ENCODE measurements at regions not wholly inside any gene's neighbourhood (a gene's known extent, or its start where the extent isn't known, plus 50 kb on each side); places are given as distances from the start of the nearest gene placed in this dataset.

DNA sequence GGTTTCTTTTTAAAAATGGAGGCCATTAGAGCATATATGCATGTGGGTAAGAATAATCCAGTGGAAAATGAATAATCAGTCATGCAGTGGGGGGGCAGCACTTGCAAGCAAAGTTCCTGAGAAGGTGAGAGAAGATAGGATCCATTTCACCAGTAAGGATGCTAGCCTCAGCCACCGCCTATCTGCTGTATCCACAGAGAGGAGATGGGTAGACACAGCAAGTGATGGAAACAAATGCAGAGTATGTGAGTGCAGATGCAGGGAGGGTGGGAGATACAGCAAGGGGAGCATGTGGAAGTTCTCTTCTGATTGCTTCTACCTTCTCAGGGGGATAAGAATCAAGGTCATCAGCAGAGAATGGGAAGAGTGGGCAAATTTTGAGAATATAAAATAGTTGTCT, 171.4 kb upstream of the PDE1C start:
- no peak overlapping the region for H3K4me3 ChIP-seq (ENCODE audit: low read depth, low read length)
- CTCF ChIA-PET, result no interaction called here
- POLR2A ChIA-PET, result no interaction called here
- DNase-seq (ENCODE audit: low read depth, low spot score), result no peak
- TF ChIP-seq CTCF (IDR thresholded peaks at IDR 0.05; ENCODE audit: insufficient read depth, low read length, missing control alignments), result no peak

DNA sequence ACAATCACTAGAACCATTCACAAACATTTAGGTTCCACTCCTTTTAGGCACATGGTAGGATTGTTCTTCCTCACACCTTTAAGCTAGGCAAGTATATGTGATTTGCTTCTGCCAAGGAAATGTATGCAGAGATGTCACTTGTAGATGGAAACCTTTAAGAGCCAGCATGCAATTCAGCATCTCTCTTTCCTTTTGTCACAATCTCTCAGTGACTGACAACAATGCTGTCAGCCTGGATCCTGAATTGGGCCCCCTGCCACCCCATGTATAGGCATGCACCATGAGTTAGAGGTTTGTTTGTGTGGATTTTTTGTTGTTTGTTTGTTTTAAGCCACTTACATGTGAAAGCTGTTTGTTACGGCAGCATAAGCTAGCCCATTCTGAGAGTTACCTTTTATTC, 169.6 kb upstream of the PDE1C start:
- ChIA-PET POLR2A (no interaction called here), CTCF (interaction anchor here (1.7 kb wide), 1 partner anchor 30 kb away, joined by 4 read pairs; no protein-coding TSS in a partner anchor)
- no peak overlapping the region for H3K4me3 ChIP-seq (ENCODE audit: low read depth, low read length)
- DNase-seq (ENCODE audit: low read depth, low spot score), result no peak
- no peak for TF ChIP-seq CTCF (IDR thresholded peaks at IDR 0.05; ENCODE audit: insufficient read depth, low read length, missing control alignments)

GRCh38 chr7:32228601-32229000, 158.4 kb upstream of the PDE1C start:
- POLR2A ChIA-PET, result no interaction called here
- no peak overlapping the region for H3K4me3 ChIP-seq (ENCODE audit: low read depth, low read length)
- CTCF ChIA-PET, result no interaction called here
- no peak for DNase-seq (ENCODE audit: low read depth, low spot score)
- TF ChIP-seq CTCF (IDR thresholded peaks at IDR 0.05; ENCODE audit: insufficient read depth, low read length, missing control alignments), result no peak

DNA sequence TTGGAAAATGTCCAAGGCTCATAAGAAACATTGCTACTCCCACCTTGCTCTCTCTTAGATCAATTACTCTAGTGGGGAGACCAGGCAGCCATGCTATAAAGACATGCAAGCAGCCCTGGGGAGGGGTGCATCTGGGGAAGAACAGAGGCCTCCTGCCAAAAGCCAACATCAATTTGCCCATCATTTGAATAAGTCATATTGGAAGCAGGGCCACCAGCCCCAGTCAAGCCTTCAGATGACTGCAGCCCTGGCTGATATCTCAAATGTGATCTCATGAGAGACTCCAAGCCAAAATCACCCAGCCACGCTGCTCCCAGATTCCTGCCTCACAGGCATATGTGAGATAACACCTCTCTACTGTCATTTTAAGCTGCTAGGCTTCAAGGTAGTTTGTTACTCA, 157.5 kb upstream of the PDE1C start:
- TF ChIP-seq CTCF (IDR thresholded peaks at IDR 0.05; ENCODE audit: insufficient read depth, low read length, missing control alignments), result no peak
- DNase-seq (ENCODE audit: low read depth, low spot score), result no peak
- CTCF ChIA-PET, result interaction anchor here (1.1 kb wide), 1 partner anchor 17 kb away, joined by 3 read pairs; no protein-coding TSS in a partner anchor
- no peak overlapping the region for H3K4me3 ChIP-seq (ENCODE audit: low read depth, low read length)
- POLR2A ChIA-PET, result no interaction called here

GRCh38 chr7:32224276-32224675, 154.1 kb upstream of the PDE1C start:
- TF ChIP-seq CTCF (IDR thresholded peaks at IDR 0.05; ENCODE audit: insufficient read depth, low read length, missing control alignments), result no peak

DNA sequence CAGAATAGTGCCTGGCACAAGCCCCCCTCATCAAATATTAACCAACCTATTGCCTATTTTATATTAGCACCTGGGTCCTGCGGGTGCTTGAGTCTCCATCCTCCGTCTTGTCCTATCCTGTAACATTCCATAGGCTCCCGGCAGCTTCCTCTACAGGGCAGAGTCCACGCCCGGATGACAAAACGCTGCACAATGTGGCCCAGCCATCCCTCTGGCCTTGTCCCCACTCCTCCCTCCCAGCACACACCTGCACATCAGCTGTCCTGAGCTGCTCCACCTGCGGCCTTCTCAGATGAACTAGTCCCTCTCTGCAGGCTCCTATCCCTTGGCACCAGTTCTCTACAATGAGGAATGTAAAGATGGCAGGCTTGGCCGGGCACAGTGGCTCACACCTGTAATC, 153.5 kb upstream of the PDE1C start:
- H3K4me3 ChIP-seq (ENCODE audit: low read depth, low read length), result no peak overlapping the region
- no peak for DNase-seq (ENCODE audit: low read depth, low spot score)
- CTCF ChIA-PET, result interaction anchor here (1.1 kb wide), 1 partner anchor 13 kb away, joined by 7 read pairs; no protein-coding TSS in a partner anchor
- TF ChIP-seq CTCF (IDR thresholded peaks at IDR 0.05; ENCODE audit: insufficient read depth, low read length, missing control alignments), result no peak
- POLR2A ChIA-PET, result no interaction called here

More at GRCh38 chr7:32224276-32224675, 154.1 kb upstream of the PDE1C start:
- DNase-seq (ENCODE audit: low read depth, low spot score), result no peak
- H3K4me3 ChIP-seq (ENCODE audit: low read depth, low read length), result no peak overlapping the region
- CTCF ChIA-PET, result interaction anchor here (1.2 kb wide), 1 partner anchor 14 kb away, joined by 4 read pairs; no protein-coding TSS in a partner anchor
- POLR2A ChIA-PET, result no interaction called here

Data from AG04449 (cell line).